HCT116 (cell line): ENCODE measurements at regions not wholly inside any gene's neighbourhood (a gene's known extent, or its start where the extent isn't known, plus 50 kb on each side); places are given as distances from the start of the nearest gene placed in this dataset.

Experiments used
- ATAC-seq: fragments of 200-7000 bp; cut with Tn5 transposase; 2 replicates; pipeline ENCODE4 v1.9.1; 2020; ENCODE audit warnings: mild to moderate bottlenecking, moderate library complexity
- BruUV-seq: library from RNA; stranded (reverse); fragments of 400-500 nt; replicated peaks from 2 replicates; lab custom pipeline; 2021; lab: Mats Ljungman, UMichigan
- CTCF ChIA-PET: fragments of 300-600 bp; sonication (Branson Sonifier 250); formaldehyde crosslinking; loops from one replicate; lab custom pipeline; 2021; ENCODE audit warnings: antibody characterized with exemption; lab: Charles Lee
- POLR2A ChIA-PET: fragments of 300-600, 350-600 bp; sonication (Branson Sonifier 250); formaldehyde crosslinking; loops from one replicate; lab custom pipeline; 2021; ENCODE audit warnings: antibody characterized with exemption; lab: Charles Lee
- RAD21 ChIA-PET, 2 experiments: fragments of 300-600 bp; sonication (Branson Sonifier 250); formaldehyde crosslinking; loops; one replicate each; lab custom pipeline; 2023; ENCODE audit warnings: low total read pairs in 2 of 2; ENCODE audit not compliant: uncharacterized antibody in 2 of 2, unreplicated experiment in 2 of 2, low non-redundant PET in 1 of 2; lab: Charles Lee
- DNase-seq: peaks from one replicate; pipeline ENCODE4 v3.0.0-alpha.2; 2010; ENCODE audit warnings: low read depth, low spot score
- H2AFZ ChIP-seq: fragments of 200-600 bp; shearing (Covaris generic), sonication (generic); 2 replicates; pipeline ENCODE4 v1.6.1; 2017; ENCODE audit warnings: low read depth, mixed run types, mixed read lengths, antibody characterized with exemption, low read length; ENCODE audit not compliant: poor library complexity, severe bottlenecking
- H3K27ac ChIP-seq: 2 replicates; pipeline ENCODE4 v1.5.1; 2012; ENCODE audit warnings: low read depth, low read length
- H3K27me3 ChIP-seq: fragments of 200-600 bp; sonication (generic); 2 replicates; pipeline ENCODE4 v1.6.1; 2016; ENCODE audit warnings: mixed run types, low read length, mixed read lengths; ENCODE audit not compliant: insufficient read depth
- H3K36me3 ChIP-seq, 2 experiments: fragments of 200-500 bp in 1 of 2; fragments of 200-600 bp in 1 of 2; sonication (Bioruptor generic) in 1 of 2; sonication (generic) in 1 of 2; 2 replicates each; pipeline versions ENCODE4 v1.5.1 to v1.6.1; 2014 to 2016; ENCODE audit warnings: low read length in 2 of 2, inconsistent platforms in 1 of 2, mixed read lengths in 1 of 2, mixed run types in 1 of 2; ENCODE audit not compliant: insufficient read depth in 2 of 2, control insufficient read depth in 1 of 2
- H3K4me1 ChIP-seq, 2 experiments: fragments of 200-600 bp in 1 of 2; sonication (generic) in 1 of 2; 2 replicates each; pipeline versions ENCODE4 v1.5.1 to v1.6.1; 2012 to 2017; ENCODE audit warnings: low read length in 2 of 2, inconsistent platforms in 1 of 2, mild to moderate bottlenecking in 1 of 2, mixed read lengths in 1 of 2, mixed run types in 1 of 2, moderate library complexity in 1 of 2; ENCODE audit not compliant: insufficient read depth in 2 of 2, control insufficient read depth in 1 of 2
- H3K4me2 ChIP-seq: fragments of 200-600 bp; sonication (generic); 2 replicates; pipeline ENCODE4 v1.6.1; 2017; ENCODE audit warnings: mixed run types, low read length, mixed read lengths
- H3K4me3 ChIP-seq, 2 experiments: fragments of 200-600 bp in 1 of 2; sonication (generic) in 1 of 2; replicated peaks in 1 of 2; 2 replicates each; pipeline ENCODE4 v1.5.1; 2011 to 2016; ENCODE audit warnings: low read length in 2 of 2, control low read depth in 1 of 2, low read depth in 1 of 2, mild to moderate bottlenecking in 1 of 2, mixed read lengths in 1 of 2, mixed run types in 1 of 2
- H3K79me2 ChIP-seq: fragments of 200-600 bp; sonication (generic); 2 replicates; pipeline ENCODE4 v1.6.1; 2017; ENCODE audit warnings: mild to moderate bottlenecking, mixed run types, low read length, moderate library complexity, mixed read lengths; ENCODE audit not compliant: insufficient read depth
- H3K9ac ChIP-seq: fragments of 200-600 bp; sonication (generic); 2 replicates; pipeline ENCODE4 v1.6.1; 2016; ENCODE audit warnings: low read length, mixed read lengths
- H3K9me2 ChIP-seq: fragments of 200-600 bp; sonication (generic), shearing (Covaris generic); 2 replicates; pipeline ENCODE4 v1.6.1; 2017; ENCODE audit warnings: mixed run types, mild to moderate bottlenecking, moderate library complexity; ENCODE audit not compliant: insufficient read depth
- H3K9me3 ChIP-seq, 2 experiments: fragments of 200-500 bp in 1 of 2; fragments of 200-600 bp in 1 of 2; sonication (Bioruptor generic) in 1 of 2; sonication (generic) in 1 of 2; 2 replicates each; pipeline ENCODE4 v1.6.1; 2014 to 2017; ENCODE audit warnings: low read length in 2 of 2, mixed read lengths in 2 of 2, inconsistent platforms in 1 of 2, low read depth in 1 of 2, mild to moderate bottlenecking in 1 of 2, mixed run types in 1 of 2, moderate library complexity in 1 of 2; ENCODE audit not compliant: control insufficient read depth in 1 of 2, insufficient read depth in 1 of 2
- H4K20me1 ChIP-seq: fragments of 200-600 bp; sonication (generic), shearing (Covaris generic); 2 replicates; pipeline ENCODE4 v1.6.1; 2017; ENCODE audit warnings: mixed run types, mild to moderate bottlenecking, moderate library complexity; ENCODE audit not compliant: insufficient read depth
- RAD21 ChIP-seq: IDR thresholded peaks from 2 replicates; pipeline ENCODE4 v1.6.1; 2012; ENCODE audit warnings: low read depth, mild to moderate bottlenecking
- SIN3A ChIP-seq: IDR thresholded peaks from 2 replicates; pipeline ENCODE4 v1.6.1; 2012; ENCODE audit warnings: low read depth
- SP1 ChIP-seq: IDR thresholded peaks from 2 replicates; pipeline ENCODE4 v1.6.1; 2012; ENCODE audit warnings: low read depth
- YY1 ChIP-seq: IDR thresholded peaks from 2 replicates; pipeline ENCODE4 v1.6.1; 2011; ENCODE audit warnings: low read length, low read depth, moderate library complexity, mild to moderate bottlenecking; ENCODE audit not compliant: insufficient replicate concordance; ENCODE audit errors: extremely low read depth
- intact Hi-C: fragments of 100-400 bp; cut with micrococcal nuclease; formaldehyde crosslinking; loops from 2 replicates; pipeline ENCODE4 v1.10.0; 2022
- TF ChIP-seq, protein P1 (sequence below): IDR thresholded peaks from 2 replicates; pipeline ENCODE4 v1.6.1; 2012
- TF ChIP-seq, protein P2 (sequence below), 3 experiments: fragments of 200-600 bp in 1 of 3; sonication (generic) in 1 of 3; IDR thresholded peaks in 2 of 3; conservative IDR thresholded peaks in 1 of 3; 2 replicates each; pipeline ENCODE4 v1.5.1; 2012 to 2017; ENCODE audit warnings: low read depth in 2 of 3, low read length in 2 of 3, antibody characterized with exemption in 1 of 3, borderline replicate concordance in 1 of 3, control low read depth in 1 of 3, mild to moderate bottlenecking in 1 of 3, mixed read lengths in 1 of 3, mixed run types in 1 of 3, moderate library complexity in 1 of 3; ENCODE audit not compliant: insufficient read depth in 1 of 3

DNA sequence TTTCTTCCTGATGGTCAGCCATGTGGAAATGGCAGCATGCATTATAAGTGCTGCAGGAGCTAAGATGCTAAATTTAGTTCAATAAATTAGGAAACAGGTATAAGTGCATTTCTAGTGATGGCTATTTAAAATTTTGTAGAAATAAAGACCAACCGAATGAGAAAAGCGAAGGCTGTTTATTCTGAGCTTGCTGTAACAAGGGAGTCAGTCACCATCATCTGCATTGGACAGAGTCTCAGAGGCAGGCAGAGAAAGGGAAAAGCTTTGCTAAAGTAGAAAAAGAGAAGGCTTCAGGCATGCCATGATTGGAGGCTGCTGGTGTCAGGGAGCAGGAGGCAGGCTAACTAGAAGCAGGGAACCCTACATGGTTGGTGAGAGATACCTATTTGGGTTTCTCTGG, 451.0 kb downstream of the EDEM1 start:
- H3K27ac ChIP-seq, result no peak overlapping the region
- H3K27me3 ChIP-seq, result no peaks in the 10 kb centered on the region
- TF ChIP-seq SP1, result no peak
- TF ChIP-seq, protein P1, sequence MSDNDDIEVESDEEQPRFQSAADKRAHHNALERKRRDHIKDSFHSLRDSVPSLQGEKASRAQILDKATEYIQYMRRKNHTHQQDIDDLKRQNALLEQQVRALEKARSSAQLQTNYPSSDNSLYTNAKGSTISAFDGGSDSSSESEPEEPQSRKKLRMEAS, result no peak
- TF ChIP-seq SIN3A, result no peak
- TF ChIP-seq RAD21, result no peak
- TF ChIP-seq, protein P2, sequence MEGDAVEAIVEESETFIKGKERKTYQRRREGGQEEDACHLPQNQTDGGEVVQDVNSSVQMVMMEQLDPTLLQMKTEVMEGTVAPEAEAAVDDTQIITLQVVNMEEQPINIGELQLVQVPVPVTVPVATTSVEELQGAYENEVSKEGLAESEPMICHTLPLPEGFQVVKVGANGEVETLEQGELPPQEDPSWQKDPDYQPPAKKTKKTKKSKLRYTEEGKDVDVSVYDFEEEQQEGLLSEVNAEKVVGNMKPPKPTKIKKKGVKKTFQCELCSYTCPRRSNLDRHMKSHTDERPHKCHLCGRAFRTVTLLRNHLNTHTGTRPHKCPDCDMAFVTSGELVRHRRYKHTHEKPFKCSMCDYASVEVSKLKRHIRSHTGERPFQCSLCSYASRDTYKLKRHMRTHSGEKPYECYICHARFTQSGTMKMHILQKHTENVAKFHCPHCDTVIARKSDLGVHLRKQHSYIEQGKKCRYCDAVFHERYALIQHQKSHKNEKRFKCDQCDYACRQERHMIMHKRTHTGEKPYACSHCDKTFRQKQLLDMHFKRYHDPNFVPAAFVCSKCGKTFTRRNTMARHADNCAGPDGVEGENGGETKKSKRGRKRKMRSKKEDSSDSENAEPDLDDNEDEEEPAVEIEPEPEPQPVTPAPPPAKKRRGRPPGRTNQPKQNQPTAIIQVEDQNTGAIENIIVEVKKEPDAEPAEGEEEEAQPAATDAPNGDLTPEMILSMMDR (IDR thresholded peaks at IDR 0.05 in 2 of 3, conservative IDR thresholded peaks at IDR 0.05 in 1 of 3; ENCODE audit: borderline replicate concordance in 1 of 3, insufficient read depth in 1 of 3, low read depth in 2 of 3, low read length in 2 of 3), result no peak
- TF ChIP-seq YY1, result no peak
- BruUV-seq, result no TSS peak
- H3K4me3 ChIP-seq, result no peak overlapping the region
- no peaks in the 10 kb centered on the region for H3K79me2 ChIP-seq
- DNase-seq, result no peak
- H2AFZ ChIP-seq, result no peak overlapping the region
- H3K36me3 ChIP-seq, result no peaks in the 10 kb centered on the region
- no peak for ATAC-seq
- H3K9me2 ChIP-seq, result no peaks in the 10 kb centered on the region
- H4K20me1 ChIP-seq, result no peaks in the 10 kb centered on the region
- no peaks in the 10 kb centered on the region for H3K4me1 ChIP-seq
- intact Hi-C loops, result no loop called here
- H3K9ac ChIP-seq, result no peak overlapping the region
- no peaks in the 10 kb centered on the region for H3K9me3 ChIP-seq
- POLR2A ChIA-PET, result no interaction called here
- CTCF ChIA-PET, result no interaction called here
- H3K4me2 ChIP-seq, result no peak overlapping the region
- RAD21 ChIA-PET, result no interaction called here
